Neuron (in vitro differentiated cells): ENCODE measurements at regions not wholly inside any gene's neighbourhood (a gene's known extent, or its start where the extent isn't known, plus 50 kb on each side); places are given as distances from the start of the nearest gene placed in this dataset.
"Not testable (repeated sequence)": the region's sequence is repeated elsewhere in the genome, so short reads cannot be mapped to it uniquely, and the experiment has no call there.

Source experiments
- H2AFZ ChIP-seq: one replicate; pipeline ENCODE4 v1.6.1; 2013; ENCODE audit warnings: low read depth, mild to moderate bottlenecking, inconsistent platforms, low read length, moderate library complexity
- H3K27me3 ChIP-seq: one replicate; pipeline ENCODE4 v1.6.1; 2013; ENCODE audit warnings: low read length; ENCODE audit not compliant: insufficient read depth
- H3K36me3 ChIP-seq: one replicate; pipeline ENCODE4 v1.6.1; 2013; ENCODE audit warnings: low read length; ENCODE audit not compliant: insufficient read depth
- H3K4me1 ChIP-seq: one replicate; pipeline ENCODE4 v1.6.1; 2013; ENCODE audit warnings: low read length; ENCODE audit not compliant: insufficient read depth
- H3K4me3 ChIP-seq: 2 replicates; pipeline ENCODE4 v1.5.1; 2013; ENCODE audit warnings: mild to moderate bottlenecking, low read length, moderate library complexity
- H3K9me3 ChIP-seq: one replicate; pipeline ENCODE4 v1.6.1; 2013; ENCODE audit warnings: low read length

GRCh38 chr18:39329496-39330275 lies 1764.1 kb upstream of the CELF4 start:
- Histone ChIP-seq H3K4me3 (no peak overlapping the region), H3K4me1 (no peaks in the 10 kb centered on the region), H3K9me3 (no peaks in the 10 kb centered on the region), H2AFZ (no peak overlapping the region), H3K27me3 (no peaks in the 10 kb centered on the region), H3K36me3 (no peaks in the 10 kb centered on the region)

- H3K36me3 ChIP-seq, result no peaks in the 10 kb centered on the region
- no peaks in the 10 kb centered on the region for H3K4me1 ChIP-seq
- H3K27me3 ChIP-seq, result no peaks in the 10 kb centered on the region
- no peak overlapping the region for H3K4me3 ChIP-seq
- no peaks in the 10 kb centered on the region for H3K9me3 ChIP-seq
- H2AFZ ChIP-seq, result no peak overlapping the region
These were observed 1761.2 kb upstream of the CELF4 start for GRCh38 chr18:39326772-39327171.

- no peaks in the 10 kb centered on the region for H3K9me3 ChIP-seq
- no peaks in the 10 kb centered on the region for H3K27me3 ChIP-seq
- H3K4me1 ChIP-seq, result no peaks in the 10 kb centered on the region
- no peaks in the 10 kb centered on the region for H3K36me3 ChIP-seq
- H3K4me3 ChIP-seq, result no peak overlapping the region
- H2AFZ ChIP-seq, result no peak overlapping the region
These were observed 1760.4 kb upstream of the CELF4 start for GRCh38 chr18:39325973-39326372.

- no peaks in the 10 kb centered on the region for H3K9me3 ChIP-seq
These were observed 1753.5 kb upstream of the CELF4 start for GRCh38 chr18:39319141-39319540.

GRCh38 chr18:39318462-39318861 lies 1752.9 kb upstream of the CELF4 start:
- no peaks in the 10 kb centered on the region for H3K4me1 ChIP-seq
- H3K4me3 ChIP-seq, result no peak overlapping the region
- H3K36me3 ChIP-seq, result no peaks in the 10 kb centered on the region
- H3K27me3 ChIP-seq, result no peaks in the 10 kb centered on the region
- H3K9me3 ChIP-seq, result no peaks in the 10 kb centered on the region
- H2AFZ ChIP-seq, result no peak overlapping the region

More at GRCh38 chr18:39319141-39319540, 1753.5 kb upstream of the CELF4 start:
- no peaks in the 10 kb centered on the region for H3K4me1 ChIP-seq
- no peaks in the 10 kb centered on the region for H3K27me3 ChIP-seq
- no peaks in the 10 kb centered on the region for H3K36me3 ChIP-seq
- H2AFZ ChIP-seq, result no peak overlapping the region
- H3K4me3 ChIP-seq, result no peak overlapping the region

GRCh38 chr18:39318008-39318407 lies 1752.4 kb upstream of the CELF4 start:
- H3K4me1 ChIP-seq, result no peaks in the 10 kb centered on the region
- H3K9me3 ChIP-seq, result no peaks in the 10 kb centered on the region
- no peaks in the 10 kb centered on the region for H3K36me3 ChIP-seq
- H2AFZ ChIP-seq, result no peak overlapping the region
- no peaks in the 10 kb centered on the region for H3K27me3 ChIP-seq
- H3K4me3 ChIP-seq, result no peak overlapping the region

- Histone ChIP-seq H3K27me3 (no peaks in the 10 kb centered on the region), H3K4me1 (no peaks in the 10 kb centered on the region), H3K4me3 (no peak overlapping the region), H2AFZ (no peak overlapping the region), H3K9me3 (no peaks in the 10 kb centered on the region), H3K36me3 (no peaks in the 10 kb centered on the region)
These were observed 1749.0 kb upstream of the CELF4 start for GRCh38 chr18:39314595-39314994.

GRCh38 chr18:39313992-39314391 lies 1748.4 kb upstream of the CELF4 start:
- H3K9me3 ChIP-seq, result peaks cover 4% of the 10 kb centered on the region
- no peaks in the 10 kb centered on the region for H3K36me3 ChIP-seq
- no peaks in the 10 kb centered on the region for H3K27me3 ChIP-seq
- H3K4me3 ChIP-seq, result no peak overlapping the region
- H3K4me1 ChIP-seq, result no peaks in the 10 kb centered on the region
- H2AFZ ChIP-seq, result no peak overlapping the region

GRCh38 chr18:39311111-39311712 lies 1745.6 kb upstream of the CELF4 start:
- Histone ChIP-seq H3K4me3 (no peak overlapping the region), H3K36me3 (no peaks in the 10 kb centered on the region), H3K27me3 (no peaks in the 10 kb centered on the region), H3K9me3 (peaks cover 11% of the 10 kb centered on the region), H3K4me1 (no peaks in the 10 kb centered on the region), H2AFZ (no peak overlapping the region)

- H3K9me3 ChIP-seq, result peaks cover 11% of the 10 kb centered on the region
- not testable (repeated sequence) for H3K27me3 ChIP-seq, H3K4me1 ChIP-seq, H2AFZ ChIP-seq, H3K36me3 ChIP-seq, H3K4me3 ChIP-seq
These were observed 1743.4 kb upstream of the CELF4 start for GRCh38 chr18:39308931-39309521.

GRCh38 chr18:39305766-39306165 lies 1740.2 kb upstream of the CELF4 start:
- no peak overlapping the region for H2AFZ ChIP-seq
- peaks cover 11% of the 10 kb centered on the region for H3K9me3 ChIP-seq

GRCh38 chr18:39302481-39302880 lies 1736.9 kb upstream of the CELF4 start:
- H3K4me1 ChIP-seq, result peaks cover 6% of the 10 kb centered on the region
- no peaks in the 10 kb centered on the region for H3K27me3 ChIP-seq
- no peaks in the 10 kb centered on the region for H3K9me3 ChIP-seq
- no peaks in the 10 kb centered on the region for H3K36me3 ChIP-seq
- H3K4me3 ChIP-seq, result no peak overlapping the region
- H2AFZ ChIP-seq, result no peak overlapping the region

More at GRCh38 chr18:39305766-39306165, 1740.2 kb upstream of the CELF4 start:
- Histone ChIP-seq H3K36me3 (no peaks in the 10 kb centered on the region), H3K4me1 (no peaks in the 10 kb centered on the region), H3K27me3 (no peaks in the 10 kb centered on the region), H3K4me3 (no peak overlapping the region)

- H3K4me3 ChIP-seq, result no peak overlapping the region
- no peaks in the 10 kb centered on the region for H3K27me3 ChIP-seq
- H3K36me3 ChIP-seq, result no peaks in the 10 kb centered on the region
- peaks cover 6% of the 10 kb centered on the region for H3K4me1 ChIP-seq
- H2AFZ ChIP-seq, result no peak overlapping the region
- H3K9me3 ChIP-seq, result no peaks in the 10 kb centered on the region
These were observed 1733.6 kb upstream of the CELF4 start for GRCh38 chr18:39299152-39299551.
